ENCODE measurements at regions not wholly inside any gene's neighbourhood (a gene's known extent, or its start where the extent isn't known, plus 50 kb on each side); places are given as distances from the start of the nearest gene placed in this dataset.
"Not testable (repeated sequence)": the region's sequence is repeated elsewhere in the genome, so short reads cannot be mapped to it uniquely, and the experiment has no call there.

- no peak for DNase-seq
Measured at GRCh38 chr9:108049026-108049607, 559.5 kb upstream of the KLF4 start.

- no peak for DNase-seq
Measured at GRCh38 chr9:108048406-108049025, 558.9 kb upstream of the KLF4 start.

DNA sequence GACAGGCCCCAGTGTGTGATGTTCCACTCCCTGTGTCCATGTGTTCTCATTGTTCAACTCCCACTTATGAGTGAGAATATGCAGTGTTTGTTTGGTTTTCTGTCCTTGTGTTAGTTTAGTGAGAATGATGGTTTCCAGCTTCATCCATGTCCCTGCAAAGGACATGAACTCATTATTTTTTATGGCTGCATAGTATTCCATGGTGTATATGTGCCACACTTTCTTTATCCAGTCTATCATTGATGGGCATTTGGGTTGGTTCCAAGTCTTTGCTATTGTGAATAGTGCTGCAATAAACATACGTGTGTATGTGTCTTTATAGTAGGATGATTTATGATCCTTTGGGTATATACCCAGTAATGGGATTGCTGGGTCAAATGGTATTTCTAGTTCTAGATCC, 558.2 kb upstream of the KLF4 start:
- not testable (repeated sequence) for DNase-seq

DNA sequence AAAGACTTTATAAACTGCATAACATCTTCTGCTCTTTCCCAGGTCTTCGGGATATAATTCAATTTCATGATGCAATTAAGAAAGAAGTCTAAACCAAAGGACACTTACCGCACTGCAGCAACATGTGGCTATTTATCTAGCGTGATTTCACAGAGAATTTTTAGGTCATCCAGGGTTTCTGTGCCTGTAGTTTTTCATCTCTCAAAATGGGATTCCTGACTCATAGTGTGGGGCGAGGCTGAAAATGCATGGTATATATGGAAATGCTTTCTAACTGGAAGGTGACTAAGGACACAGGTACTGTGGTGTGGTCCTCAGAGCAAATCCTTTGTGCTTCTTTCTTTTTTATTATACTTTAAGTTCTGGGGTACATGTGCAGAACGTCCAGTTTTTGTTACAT, 557.7 kb upstream of the KLF4 start:
- no peak for DNase-seq

DNA sequence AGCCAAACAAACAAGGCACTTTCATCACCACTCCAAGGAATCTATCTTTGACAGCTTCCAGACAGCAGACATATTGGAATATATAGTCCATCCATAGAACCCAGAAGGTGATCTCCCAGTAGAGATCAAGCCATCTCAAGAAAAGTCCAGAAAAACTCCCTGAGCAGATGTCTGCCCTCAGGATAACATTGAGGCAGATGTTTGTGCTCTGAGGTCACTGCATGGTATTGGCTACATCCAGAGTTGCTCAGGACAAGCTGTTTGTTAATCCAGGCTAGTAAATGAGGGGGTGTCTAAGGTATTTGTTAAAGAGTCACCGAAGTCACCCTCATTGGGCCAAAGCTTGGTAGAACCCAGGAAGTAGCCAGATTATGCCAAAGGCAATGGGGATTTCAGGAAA, 556.3 kb upstream of the KLF4 start:
- no peak for DNase-seq

DNA sequence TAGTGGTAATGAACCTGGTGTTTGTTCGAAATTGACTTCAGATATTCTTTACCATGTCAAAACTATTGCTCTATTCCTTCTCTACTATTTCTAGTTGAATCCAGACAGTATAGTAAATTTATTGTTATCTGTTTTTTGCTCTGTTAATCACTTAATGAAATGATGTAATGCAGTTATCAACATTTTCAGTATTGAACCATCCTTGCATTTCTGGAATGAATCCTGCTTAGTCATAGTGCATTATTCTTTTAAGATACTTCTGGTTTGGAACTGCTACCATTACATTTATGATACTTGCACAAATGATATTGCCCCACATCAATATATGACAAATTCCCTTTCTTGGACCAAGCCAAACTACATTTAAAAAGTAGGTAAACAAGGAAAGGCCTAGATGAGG, 554.0 kb upstream of the KLF4 start:
- DNase-seq = no peak

DNA sequence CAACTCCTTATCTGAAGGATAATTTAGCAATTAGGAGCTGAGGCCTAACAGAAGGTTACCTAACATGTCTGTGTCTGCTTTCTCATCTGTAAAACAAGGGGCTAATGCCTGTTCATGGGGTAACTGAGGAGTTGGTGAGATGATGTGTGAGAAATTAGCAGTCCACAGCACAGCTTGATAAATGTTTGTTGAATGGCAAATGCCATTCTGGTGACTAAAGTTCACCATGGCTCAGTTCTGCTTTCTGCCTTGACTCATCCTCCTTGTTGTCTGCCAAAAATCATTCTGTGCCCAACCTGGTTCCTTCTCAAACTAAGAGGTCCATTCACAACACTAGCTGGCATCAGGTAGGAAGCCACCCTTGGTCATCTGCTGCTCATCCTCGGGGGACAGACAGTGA, 552.0 kb upstream of the KLF4 start:
- no peak for DNase-seq

DNA sequence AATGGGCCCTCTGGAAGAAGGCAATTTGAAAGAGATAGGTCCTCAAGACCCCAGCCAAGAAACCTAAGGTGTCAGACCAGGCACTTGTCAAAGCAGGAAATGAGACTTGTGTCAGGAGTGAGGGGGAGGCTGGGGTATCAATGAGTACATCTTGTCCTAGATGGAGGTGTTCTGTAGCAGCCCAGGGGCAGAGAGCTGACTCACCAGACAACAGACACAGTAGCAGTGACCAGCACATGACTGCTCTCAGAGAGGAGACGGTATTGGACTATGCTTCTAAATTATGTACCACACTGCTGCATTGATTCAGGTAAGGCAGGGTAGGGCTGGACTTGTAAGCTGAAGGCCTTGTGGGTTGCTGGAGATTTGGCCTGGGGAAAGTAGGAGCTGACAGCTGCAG, 551.2 kb upstream of the KLF4 start:
- no peak for DNase-seq

- DNase-seq = no peak
Measured at GRCh38 chr9:108039493-108039892, 549.9 kb upstream of the KLF4 start.

- DNase-seq = no peak
Measured at GRCh38 chr9:108039012-108039411, 549.4 kb upstream of the KLF4 start.

DNA sequence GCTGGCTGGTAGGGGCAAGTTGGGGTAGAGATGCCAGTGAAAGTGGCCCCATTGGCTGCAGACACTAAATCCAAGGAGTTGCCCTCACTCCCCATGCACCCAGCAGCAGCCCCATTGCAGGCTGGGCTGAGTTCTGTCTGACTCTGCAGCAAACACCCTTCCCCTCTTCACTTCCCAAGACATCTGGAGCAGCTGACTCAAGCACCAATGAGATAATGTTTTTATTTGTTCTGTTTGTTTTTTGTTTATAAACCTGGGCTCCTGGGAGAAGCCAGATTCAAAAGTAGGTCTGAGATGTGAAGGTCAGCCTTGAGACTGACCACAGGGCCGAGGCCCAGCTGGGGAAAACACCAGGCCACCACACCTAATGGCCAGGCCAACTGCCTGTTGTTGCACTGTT, 545.9 kb upstream of the KLF4 start:
- DNase-seq = no peak

DNA sequence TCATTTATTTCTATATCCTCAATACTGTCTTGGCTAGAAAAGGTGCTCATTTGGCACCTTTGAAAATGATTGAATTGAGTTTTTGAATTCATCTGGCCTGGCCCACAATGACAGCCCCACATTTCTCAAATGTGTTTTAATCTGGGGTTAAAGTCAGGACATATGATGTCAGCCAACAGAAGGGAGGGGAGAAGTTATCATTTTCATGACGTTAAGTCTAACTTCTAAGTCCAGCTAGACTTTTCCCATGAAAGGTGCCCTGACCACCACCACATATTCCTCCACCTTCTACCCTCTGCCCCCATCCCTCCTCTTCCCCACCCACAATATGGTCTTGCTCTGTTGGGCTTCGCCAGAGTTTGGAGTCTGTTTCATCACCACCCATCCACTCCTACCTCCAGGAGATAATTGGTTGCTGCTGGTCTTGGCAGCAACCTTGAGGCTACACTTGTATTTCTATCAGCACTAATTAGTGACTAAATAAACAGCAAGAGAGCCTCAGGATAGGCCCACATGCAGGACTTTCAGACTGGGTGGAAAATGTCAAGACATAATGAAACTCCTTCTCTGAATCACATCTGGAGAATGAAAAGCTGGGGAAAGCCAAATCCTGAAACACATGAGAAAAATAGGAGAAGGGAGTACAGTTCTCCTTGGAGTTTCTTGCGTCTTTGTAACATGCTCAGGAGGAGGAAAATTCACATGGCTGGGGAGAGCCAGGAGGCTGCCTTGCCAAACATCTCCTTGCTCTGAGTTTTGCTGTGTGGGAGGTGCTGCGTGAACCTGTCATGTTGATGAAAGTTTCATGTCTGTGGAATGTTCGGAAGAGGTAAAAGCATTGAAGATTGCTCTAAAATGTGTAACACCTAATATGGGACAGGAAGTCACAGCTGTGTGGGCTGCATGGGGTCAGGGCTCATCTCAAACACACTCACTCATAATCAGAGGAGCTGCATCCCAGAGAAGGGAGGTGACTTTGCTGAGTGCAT, 544.7 kb upstream of the KLF4 start:
- no peak for DNase-seq

- not testable (repeated sequence) for DNase-seq
Measured at GRCh38 chr9:108032079-108032478, 542.5 kb upstream of the KLF4 start.

GRCh38 chr9:108031221-108031620, 541.7 kb upstream of the KLF4 start:
- DNase-seq = not testable (repeated sequence)

GRCh38 chr9:108026718-108027117, 537.1 kb upstream of the KLF4 start:
- not testable (repeated sequence) for DNase-seq

DNA sequence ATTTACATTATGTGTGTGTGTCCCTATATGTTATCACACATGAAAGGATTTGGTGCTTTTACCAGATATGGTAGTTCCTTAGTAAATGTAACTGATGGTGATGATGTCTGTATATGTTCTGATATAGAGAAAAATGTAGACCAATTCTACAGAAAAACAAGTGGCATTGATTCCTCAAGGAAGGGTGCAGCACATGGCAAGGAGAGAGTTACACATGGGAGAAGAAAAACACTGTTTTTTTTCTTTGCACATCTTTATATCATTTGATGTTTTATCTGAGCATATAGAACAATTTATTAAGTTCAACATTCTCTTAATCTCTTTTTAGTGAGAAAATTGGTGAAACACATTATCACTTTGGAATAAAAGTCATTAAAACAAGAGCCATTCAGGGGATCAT, 535.0 kb upstream of the KLF4 start:
- no peak for DNase-seq

DNA sequence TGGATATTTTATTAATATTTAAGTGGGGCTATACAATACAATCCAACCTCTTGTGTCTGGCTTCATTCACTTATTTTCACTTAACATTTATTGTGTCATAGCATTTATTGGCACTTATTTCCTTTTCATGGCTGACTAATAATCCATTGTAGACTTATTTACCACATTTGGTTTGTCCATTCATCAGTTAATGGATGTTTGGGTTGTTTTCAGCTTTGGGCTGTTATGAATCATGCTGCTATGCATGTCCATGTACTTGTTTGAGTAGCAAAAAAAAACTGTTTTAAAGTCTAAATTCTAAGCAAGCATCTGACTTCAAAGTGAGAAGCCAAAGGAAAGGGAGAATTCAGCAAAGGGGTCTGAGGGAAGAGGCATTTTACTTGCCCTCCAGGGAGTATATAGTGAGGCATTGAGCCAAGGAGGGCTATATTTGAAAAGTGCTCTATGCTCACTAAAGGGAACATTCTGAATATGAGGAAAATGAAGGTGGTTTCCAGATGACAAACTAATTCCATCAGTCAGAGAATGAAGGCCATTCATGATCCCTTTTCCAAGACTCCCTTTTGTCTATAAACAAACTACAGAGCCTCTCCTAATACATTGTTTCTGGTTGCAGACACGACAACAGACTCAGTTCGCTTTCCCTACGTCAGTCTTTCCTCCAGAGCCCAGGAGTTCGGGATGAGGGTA, 532.8 kb upstream of the KLF4 start:
- DNase-seq = no peak

DNA sequence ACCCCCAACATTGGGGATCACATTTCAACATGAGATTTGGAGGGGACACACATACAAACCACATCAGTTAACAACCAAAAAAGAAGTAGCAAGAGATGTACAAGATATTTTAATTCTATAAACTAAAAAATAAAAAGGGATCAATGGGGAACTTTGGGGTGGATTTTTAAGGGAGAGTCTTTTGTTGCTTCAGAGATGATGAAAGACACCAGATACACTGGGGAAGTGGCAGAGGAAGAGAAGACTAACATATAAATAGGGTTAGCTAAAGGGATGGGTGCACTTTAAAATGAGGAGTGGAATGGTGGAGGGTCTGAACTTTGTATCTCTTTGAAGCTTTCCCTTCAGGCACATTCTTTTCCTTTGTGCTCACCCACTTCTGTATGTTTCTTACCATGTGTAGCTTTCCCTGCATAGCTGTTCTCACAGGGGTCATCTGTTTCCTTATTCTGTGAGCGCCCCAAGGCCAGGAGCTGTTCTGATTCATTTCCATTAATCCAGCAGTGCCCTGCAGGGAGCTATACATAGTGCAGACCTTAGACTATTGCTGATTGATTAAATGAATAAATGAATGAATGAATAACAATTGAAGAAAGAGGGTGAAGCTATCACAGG, 531.6 kb upstream of the KLF4 start:
- no peak for DNase-seq

- no peak for DNase-seq
Measured at GRCh38 chr9:108019821-108020220, 530.3 kb upstream of the KLF4 start.

DNA sequence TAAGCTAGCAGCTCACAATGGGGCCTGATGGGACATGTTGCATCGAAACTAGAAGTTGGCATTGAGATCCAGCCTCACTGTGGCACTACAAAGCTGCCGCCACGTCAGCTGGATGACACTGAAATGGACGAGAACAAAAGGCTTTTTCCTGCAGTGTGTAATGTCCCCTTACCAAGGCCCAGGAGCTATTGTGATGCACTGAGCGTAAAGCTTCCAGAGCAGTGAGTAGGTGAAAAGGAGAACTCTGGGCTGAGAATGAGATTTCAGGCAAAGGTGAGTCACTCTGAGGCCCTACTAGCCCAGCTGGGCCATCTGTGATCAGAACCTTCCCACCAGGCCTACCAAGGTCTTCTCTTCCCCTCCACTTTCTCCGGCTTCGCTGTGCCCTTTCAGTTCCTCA, 528.1 kb upstream of the KLF4 start:
- DNase-seq = no peak

DNA sequence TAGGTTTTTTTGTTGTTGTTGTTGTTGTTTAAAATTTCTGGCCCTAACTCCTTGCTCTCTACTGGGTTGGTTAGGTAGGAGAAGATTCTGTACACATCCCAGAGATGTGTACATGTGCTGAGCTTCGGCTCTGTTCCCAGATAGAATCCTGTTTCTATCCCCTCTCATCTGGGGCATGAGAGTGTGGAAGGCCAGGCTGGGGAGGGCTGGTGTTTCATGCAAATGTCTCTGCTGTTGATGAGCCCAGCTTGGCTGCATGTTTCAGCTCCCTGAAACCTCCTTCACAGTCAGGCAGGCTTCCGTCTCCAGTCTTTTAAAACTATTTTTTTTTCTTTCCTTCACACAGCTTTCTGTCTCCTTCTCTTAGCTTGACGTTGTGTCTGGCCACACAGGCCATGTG, 526.9 kb upstream of the KLF4 start:
- no peak for DNase-seq

GRCh38 chr9:108015690-108016089, 526.1 kb upstream of the KLF4 start:
- no peak for DNase-seq

DNA sequence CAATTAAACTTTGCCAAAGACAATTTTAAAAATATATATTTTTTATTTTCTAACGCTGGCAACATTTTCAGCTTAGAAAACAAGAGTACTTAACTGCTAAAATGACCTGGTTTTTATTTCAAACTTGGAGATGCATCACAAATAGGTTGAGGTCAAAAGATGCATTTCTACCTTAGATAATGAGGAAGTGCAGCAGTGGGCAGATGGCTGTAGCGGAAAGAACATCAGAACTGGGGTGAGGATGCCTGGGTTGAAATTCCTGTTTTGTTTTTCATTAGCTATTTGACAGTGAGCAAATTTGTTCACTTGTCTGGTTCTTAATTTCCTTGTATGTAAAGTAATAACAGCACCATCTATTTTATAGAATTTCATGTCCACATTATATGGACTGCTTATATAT, 524.8 kb upstream of the KLF4 start:
- no peak for DNase-seq

Measured in NCI-H2227 treated with DMSO at 0.1 percent for 48 hours (cell line).